Hepatocyte (in vitro differentiated cells): ENCODE measurements at regions not wholly inside any gene's neighbourhood (a gene's known extent, or its start where the extent isn't known, plus 50 kb on each side); places are given as distances from the start of the nearest gene placed in this dataset.
A peak's percentile ranks its signal among the peaks of the same experiment; 100 is the strongest.

Experiments used
- DNase-seq: peaks from one replicate; pipeline ENCODE4 v3.0.0-alpha.2; 2016; ENCODE audit warnings: low spot score
- H2AFZ ChIP-seq: fragments of 200-600 bp; sonication (generic); 2 replicates; pipeline ENCODE4 v1.6.0; 2016; ENCODE audit warnings: antibody characterized with exemption, mild to moderate bottlenecking
- H3K27ac ChIP-seq: fragments of 200-600 bp; sonication (generic); 2 replicates; pipeline ENCODE4 v1.5.1; 2016; ENCODE audit warnings: mild to moderate bottlenecking
- H3K27me3 ChIP-seq: fragments of 200-600 bp; sonication (generic); 2 replicates; pipeline ENCODE4 v1.6.1; 2016
- H3K36me3 ChIP-seq: fragments of 200-600 bp; sonication (generic); replicated peaks from 2 replicates; pipeline ENCODE4 v1.5.1; 2016; ENCODE audit warnings: low read depth; ENCODE audit not compliant: insufficient read depth
- H3K4me1 ChIP-seq: fragments of 200-600 bp; sonication (generic); 2 replicates; pipeline ENCODE4 v1.5.1; 2016; ENCODE audit warnings: mild to moderate bottlenecking, moderate library complexity; ENCODE audit not compliant: insufficient read depth
- H3K4me2 ChIP-seq: fragments of 200-600 bp; sonication (generic); 2 replicates; pipeline ENCODE4 v1.6.0; 2016
- H3K4me3 ChIP-seq: fragments of 200-600 bp; sonication (generic); 2 replicates; pipeline ENCODE4 v1.5.1; 2016; ENCODE audit warnings: mild to moderate bottlenecking
- H3K79me2 ChIP-seq: fragments of 200-600 bp; sonication (generic); 2 replicates; pipeline ENCODE4 v1.6.0; 2017; ENCODE audit warnings: mild to moderate bottlenecking
- H3K9me2 ChIP-seq: fragments of 200-600 bp; sonication (generic); replicated peaks from 2 replicates; pipeline ENCODE4 v1.6.0; 2017; ENCODE audit warnings: mild to moderate bottlenecking; ENCODE audit not compliant: insufficient read depth
- H3K9me3 ChIP-seq: fragments of 200-600 bp; sonication (generic); 2 replicates; pipeline ENCODE4 v1.5.1; 2016; ENCODE audit warnings: low read depth, mild to moderate bottlenecking
- H4K20me1 ChIP-seq: fragments of 200-600 bp; sonication (generic); 2 replicates; pipeline ENCODE4 v1.6.0; 2016; ENCODE audit warnings: mild to moderate bottlenecking; ENCODE audit not compliant: insufficient read depth, poor library complexity, severe bottlenecking
- CTCF ChIP-seq: fragments of 200-600 bp; sonication (generic); IDR thresholded peaks from 2 replicates; pipeline ENCODE4 v1.5.1; 2016; ENCODE audit warnings: antibody characterized with exemption, mild to moderate bottlenecking; ENCODE audit not compliant: poor library complexity
- EZH2 ChIP-seq: fragments of 200-600 bp; sonication (generic); IDR thresholded peaks from 2 replicates; pipeline ENCODE4 v1.6.1; 2016; ENCODE audit warnings: antibody characterized with exemption, mild to moderate bottlenecking, borderline replicate concordance
- EZH2phosphoT487 ChIP-seq: fragments of 200-600 bp; sonication (generic); IDR thresholded peaks from one replicate; pipeline ENCODE4 v1.6.1; 2018; ENCODE audit warnings: antibody characterized with exemption, mild to moderate bottlenecking, low read depth, moderate library complexity; ENCODE audit not compliant: unreplicated experiment, severe bottlenecking
- WGBS: methylation state at CpG from one replicate; pipeline ENCODE4 v1.1.6; 2016; ENCODE audit warnings: low lambda C conversion rate; ENCODE audit errors: missing lambda C conversion rate; 5-methylcytosine and 5-hydroxymethylcytosine counted together

GRCh38 chr11:134736251-134736947, 324.4 kb upstream of the B3GAT1 start:
- H3K27me3 ChIP-seq = no peaks in the 10 kb centered on the region
- no peak overlapping the region for H3K4me2 ChIP-seq
- H3K4me1 ChIP-seq = peaks cover 18% of the 10 kb centered on the region
- no peaks in the 10 kb centered on the region for H3K9me2 ChIP-seq
- no peaks in the 10 kb centered on the region for H3K79me2 ChIP-seq
- H3K27ac ChIP-seq = peak overlapping the region; percentile 77
- H4K20me1 ChIP-seq = no peaks in the 10 kb centered on the region
- H3K4me3 ChIP-seq = no peak overlapping the region
- no peaks in the 10 kb centered on the region for H3K36me3 ChIP-seq
- peak; percentile 54 for DNase-seq
- TF ChIP-seq CTCF (no peak), EZH2 (no peak), EZH2phosphoT487 (no peak)
- 75% methylated on average over 14 of the region's 14 CpGs for WGBS
- H2AFZ ChIP-seq = no peak overlapping the region
- no peaks in the 10 kb centered on the region for H3K9me3 ChIP-seq

GRCh38 chr11:134734894-134735293, 322.9 kb upstream of the B3GAT1 start:
- Histone ChIP-seq H4K20me1 (no peaks in the 10 kb centered on the region), H3K27me3 (no peaks in the 10 kb centered on the region), H3K9me2 (no peaks in the 10 kb centered on the region), H2AFZ (no peak overlapping the region), H3K36me3 (no peaks in the 10 kb centered on the region), H3K27ac (no peak overlapping the region), H3K4me3 (no peak overlapping the region), H3K4me2 (no peak overlapping the region), H3K9me3 (no peaks in the 10 kb centered on the region), H3K4me1 (peaks cover 17% of the 10 kb centered on the region), H3K79me2 (no peaks in the 10 kb centered on the region)
- WGBS = 91% methylated on average over 14 of the region's 14 CpGs
- TF ChIP-seq EZH2phosphoT487 = no peak
- TF ChIP-seq EZH2 = no peak
- TF ChIP-seq CTCF = no peak
- no peak for DNase-seq

DNA sequence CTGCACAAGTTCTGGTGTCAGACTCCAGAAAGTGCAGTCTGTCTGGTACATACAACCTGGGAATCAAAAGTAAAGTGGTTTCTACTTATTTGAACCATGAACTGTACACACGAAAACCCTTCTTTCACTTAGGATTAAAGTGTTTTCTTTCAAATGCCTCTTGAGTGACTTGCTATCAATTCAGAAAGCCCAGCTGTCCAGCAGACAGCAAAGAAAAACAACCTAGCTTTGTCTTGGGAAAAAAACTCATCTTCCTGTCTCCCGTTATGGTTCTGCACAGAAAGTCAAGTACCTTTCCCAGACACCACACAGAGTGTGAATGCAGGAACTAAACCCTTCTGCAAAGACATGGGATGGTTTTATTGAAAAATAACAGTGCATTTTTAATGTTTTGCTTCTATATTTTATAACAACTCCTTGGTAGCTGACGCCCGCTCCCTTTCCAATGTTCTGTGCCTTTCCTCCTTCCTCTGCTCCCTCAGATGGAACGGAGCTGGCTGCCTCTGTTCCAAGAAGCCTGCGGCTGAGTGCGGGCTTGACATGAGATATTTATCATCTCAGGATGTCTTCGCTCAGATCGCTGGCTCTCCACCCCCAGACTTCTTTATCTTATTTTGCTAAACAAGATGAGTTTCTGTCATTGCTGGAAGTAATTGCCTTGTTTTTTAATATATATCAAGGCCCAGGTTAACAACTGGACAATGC, 322.3 kb upstream of the B3GAT1 start:
- DNase-seq = no peak
- H2AFZ ChIP-seq = no peak overlapping the region
- H3K4me2 ChIP-seq = no peak overlapping the region
- no peaks in the 10 kb centered on the region for H3K36me3 ChIP-seq
- WGBS = 44% methylated on average over 9 of the region's 9 CpGs
- H3K4me1 ChIP-seq = peaks cover 19% of the 10 kb centered on the region
- TF ChIP-seq EZH2 = no peak
- no peak for TF ChIP-seq CTCF
- no peak for TF ChIP-seq EZH2phosphoT487
- no peaks in the 10 kb centered on the region for H4K20me1 ChIP-seq
- no peaks in the 10 kb centered on the region for H3K9me2 ChIP-seq
- no peak overlapping the region for H3K4me3 ChIP-seq
- H3K27ac ChIP-seq = no peak overlapping the region
- H3K27me3 ChIP-seq = no peaks in the 10 kb centered on the region
- no peaks in the 10 kb centered on the region for H3K9me3 ChIP-seq
- H3K79me2 ChIP-seq = no peaks in the 10 kb centered on the region
